ENCODE measurements at regions not wholly inside any gene's neighbourhood (a gene's known extent, or its start where the extent isn't known, plus 50 kb on each side); places are given as distances from the start of the nearest gene placed in this dataset.

- no peak for TF ChIP-seq CTCF (IDR thresholded peaks at IDR 0.05)
- TF ChIP-seq POLR2A (IDR thresholded peaks at IDR 0.05) = no peak
Measured at GRCh38 chr6:122207794-122208193, 191.7 kb upstream of the HSF2 start.

Measured in thyroid gland (tissue), 4 donors.